ENCODE measurements at regions not wholly inside any gene's neighbourhood (a gene's known extent, or its start where the extent isn't known, plus 50 kb on each side); places are given as distances from the start of the nearest gene placed in this dataset.
"Not testable (repeated sequence)": the region's sequence is repeated elsewhere in the genome, so short reads cannot be mapped to it uniquely, and the experiment has no call there.

- DNase-seq = no peak
Observed at GRCh38 chr6:126824226-126824625, 294.2 kb upstream of the RSPO3 start.

GRCh38 chr6:126824815-126825214 is 293.7 kb upstream of the RSPO3 start:
- DNase-seq = no peak

- DNase-seq = no peak
Observed at GRCh38 chr6:126826166-126826714, 292.2 kb upstream of the RSPO3 start.

GRCh38 chr6:126831461-126831860 is 287.0 kb upstream of the RSPO3 start:
- no peak for DNase-seq

- DNase-seq = no peak
Observed at GRCh38 chr6:126842769-126843168, 275.7 kb upstream of the RSPO3 start.

GRCh38 chr6:126848119-126848518 is 270.4 kb upstream of the RSPO3 start:
- DNase-seq = no peak

- DNase-seq = no peak
Observed at GRCh38 chr6:126867641-126868040, 250.8 kb upstream of the RSPO3 start.

- no peak for DNase-seq
Observed at GRCh38 chr6:126873351-126873750, 245.1 kb upstream of the RSPO3 start.

GRCh38 chr6:126873791-126874190 is 244.7 kb upstream of the RSPO3 start:
- DNase-seq = no peak

- no peak for DNase-seq
Observed at GRCh38 chr6:126876446-126876845, 242.0 kb upstream of the RSPO3 start.

GRCh38 chr6:126880964-126881363 is 237.5 kb upstream of the RSPO3 start:
- no peak for DNase-seq

GRCh38 chr6:126886106-126886505 is 232.4 kb upstream of the RSPO3 start:
- DNase-seq = no peak

GRCh38 chr6:126888727-126889725 is 229.4 kb upstream of the RSPO3 start:
- DNase-seq = no peak

- peak; percentile 11 for DNase-seq
Observed at GRCh38 chr6:126890055-126890454, 228.4 kb upstream of the RSPO3 start.

GRCh38 chr6:126891158-126891557 is 227.3 kb upstream of the RSPO3 start:
- no peak for DNase-seq

- not testable (repeated sequence) for DNase-seq
Observed at GRCh38 chr6:126892869-126893268, 225.6 kb upstream of the RSPO3 start.

- DNase-seq = no peak
Observed at GRCh38 chr6:126897758-126898157, 220.7 kb upstream of the RSPO3 start.

GRCh38 chr6:126904176-126904575 is 214.3 kb upstream of the RSPO3 start:
- DNase-seq = no peak

GRCh38 chr6:126905917-126906316 is 212.6 kb upstream of the RSPO3 start:
- no peak for DNase-seq

- no peak for DNase-seq
Observed at GRCh38 chr6:126907312-126907711, 211.2 kb upstream of the RSPO3 start.

- DNase-seq = no peak
Observed at GRCh38 chr6:126907996-126908395, 210.5 kb upstream of the RSPO3 start.

- no peak for DNase-seq
Observed at GRCh38 chr6:126909493-126909892, 209.0 kb upstream of the RSPO3 start.

- DNase-seq = no peak
Observed at GRCh38 chr6:126913651-126914050, 204.8 kb upstream of the RSPO3 start.

GRCh38 chr6:126914172-126914571 is 204.3 kb upstream of the RSPO3 start:
- DNase-seq = no peak

Data from NCI-H1105 (cell line).